AG04450 (cell line): ENCODE measurements at regions not wholly inside any gene's neighbourhood (a gene's known extent, or its start where the extent isn't known, plus 50 kb on each side); places are given as distances from the start of the nearest gene placed in this dataset.

Source experiments
- CTCF ChIA-PET: fragments of 300-600, 350-600 bp; formaldehyde crosslinking; extraction: SDS; loops from one replicate; lab custom pipeline; 2022; ENCODE audit warnings: antibody characterized with exemption, inconsistent platforms; lab: Charles Lee
- POLR2A ChIA-PET: fragments of 350-600 bp; formaldehyde crosslinking; extraction: SDS; loops from one replicate; lab custom pipeline; 2021; ENCODE audit warnings: antibody characterized with exemption, inconsistent platforms; lab: Yijun Ruan, JAX
- DNase-seq: peaks from one replicate; pipeline ENCODE4 v3.0.0-alpha.2; 2011; ENCODE audit warnings: low read depth, low spot score
- H3K27ac ChIP-seq: one replicate; pipeline ENCODE4 v1.5.1; 2012; ENCODE audit warnings: low read depth, low read length, control low read depth
- H3K27me3 ChIP-seq: one replicate; pipeline ENCODE4 v1.6.0; 2012; ENCODE audit warnings: low read length; ENCODE audit not compliant: control insufficient read depth, insufficient read depth
- H3K4me3 ChIP-seq: 2 replicates; pipeline ENCODE4 v1.5.1; 2011; ENCODE audit warnings: mild to moderate bottlenecking, low read depth, low read length, control low read depth
- H3K9me3 ChIP-seq: 2 replicates; pipeline ENCODE4 v1.5.1; 2012; ENCODE audit warnings: low read length; ENCODE audit not compliant: control insufficient read depth, insufficient read depth
- TF ChIP-seq, protein P1 (sequence below): IDR thresholded peaks from 2 replicates; pipeline ENCODE4 v1.5.1; 2011; ENCODE audit warnings: low read depth, low read length, control low read depth, inconsistent platforms

GRCh38 chr10:18988338-18988737 is 60.3 kb upstream of the MALRD1 start:
- POLR2A ChIA-PET: no interaction called here
- TF ChIP-seq, protein P1, sequence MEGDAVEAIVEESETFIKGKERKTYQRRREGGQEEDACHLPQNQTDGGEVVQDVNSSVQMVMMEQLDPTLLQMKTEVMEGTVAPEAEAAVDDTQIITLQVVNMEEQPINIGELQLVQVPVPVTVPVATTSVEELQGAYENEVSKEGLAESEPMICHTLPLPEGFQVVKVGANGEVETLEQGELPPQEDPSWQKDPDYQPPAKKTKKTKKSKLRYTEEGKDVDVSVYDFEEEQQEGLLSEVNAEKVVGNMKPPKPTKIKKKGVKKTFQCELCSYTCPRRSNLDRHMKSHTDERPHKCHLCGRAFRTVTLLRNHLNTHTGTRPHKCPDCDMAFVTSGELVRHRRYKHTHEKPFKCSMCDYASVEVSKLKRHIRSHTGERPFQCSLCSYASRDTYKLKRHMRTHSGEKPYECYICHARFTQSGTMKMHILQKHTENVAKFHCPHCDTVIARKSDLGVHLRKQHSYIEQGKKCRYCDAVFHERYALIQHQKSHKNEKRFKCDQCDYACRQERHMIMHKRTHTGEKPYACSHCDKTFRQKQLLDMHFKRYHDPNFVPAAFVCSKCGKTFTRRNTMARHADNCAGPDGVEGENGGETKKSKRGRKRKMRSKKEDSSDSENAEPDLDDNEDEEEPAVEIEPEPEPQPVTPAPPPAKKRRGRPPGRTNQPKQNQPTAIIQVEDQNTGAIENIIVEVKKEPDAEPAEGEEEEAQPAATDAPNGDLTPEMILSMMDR: no peak
- DNase-seq: no peak
- no peak overlapping the region for H3K4me3 ChIP-seq
- CTCF ChIA-PET: interaction anchor here (1.4 kb wide), 1 partner anchor 11 kb away, joined by 3 read pairs; no protein-coding TSS in a partner anchor
- H3K27me3 ChIP-seq: no peaks in the 10 kb centered on the region
- peaks cover 6% of the 10 kb centered on the region; the same call in 1 of the 2 replicates for H3K9me3 ChIP-seq
- H3K27ac ChIP-seq: no peak overlapping the region
